Neural cell (in vitro differentiated cells): ENCODE measurements at regions not wholly inside any gene's neighbourhood (a gene's known extent, or its start where the extent isn't known, plus 50 kb on each side); places are given as distances from the start of the nearest gene placed in this dataset.

Source experiments
- EP300 ChIP-seq: fragments of 450-650 bp; conservative IDR thresholded peaks from 2 replicates; pipeline ENCODE4 v1.6.1; 2014; ENCODE audit warnings: antibody characterized with exemption, mild to moderate bottlenecking, moderate library complexity; ENCODE audit not compliant: poor library complexity, severe bottlenecking
- EZH2 ChIP-seq: fragments of 200-600, 300-800 bp; shearing (Covaris generic), sonication (generic); IDR thresholded peaks from 2 replicates; pipeline ENCODE4 v1.6.1; 2014; ENCODE audit warnings: antibody characterized with exemption, low read length, borderline replicate concordance, mild to moderate bottlenecking; ENCODE audit not compliant: insufficient read depth, poor library complexity, severe bottlenecking
- POLR2AphosphoS5 ChIP-seq: IDR thresholded peaks from 2 replicates; pipeline ENCODE4 v1.6.1; 2012
- RAD21 ChIP-seq: fragments of 450-650 bp; conservative IDR thresholded peaks from 2 replicates; pipeline ENCODE4 v1.6.1; 2014; ENCODE audit warnings: antibody characterized with exemption, mild to moderate bottlenecking, moderate library complexity
- SMC3 ChIP-seq: fragments of 450-650 bp; conservative IDR thresholded peaks from 2 replicates; pipeline ENCODE4 v1.6.1; 2014; ENCODE audit warnings: antibody characterized with exemption, mild to moderate bottlenecking, moderate library complexity; ENCODE audit not compliant: poor library complexity
- TF ChIP-seq, protein P1 (sequence below): fragments of 450-650 bp; IDR thresholded peaks from 2 replicates; pipeline ENCODE4 v1.5.1; 2014; ENCODE audit warnings: antibody characterized with exemption, mild to moderate bottlenecking, moderate library complexity; ENCODE audit not compliant: poor library complexity, severe bottlenecking

DNA sequence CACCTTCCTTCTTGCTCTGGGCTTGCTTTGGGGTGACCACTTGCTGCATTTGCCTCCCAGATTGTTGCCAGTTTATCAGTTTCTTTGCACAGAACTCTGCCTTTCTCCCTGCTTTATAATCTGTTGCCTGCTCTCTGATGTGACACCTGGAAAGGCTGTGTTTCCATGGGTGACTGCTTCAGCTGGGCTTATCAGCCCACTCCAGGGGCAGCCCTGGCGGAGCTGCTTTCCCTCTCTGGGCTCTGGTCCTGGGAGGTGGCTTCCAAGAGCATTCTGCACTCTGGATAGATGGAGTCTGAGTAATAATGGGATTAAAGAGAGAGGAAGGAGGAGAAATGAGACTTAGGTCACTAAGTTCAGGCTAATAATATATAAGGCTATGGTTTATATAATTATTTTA, 352.7 kb downstream of the TSN start:
- TF ChIP-seq, protein P1, sequence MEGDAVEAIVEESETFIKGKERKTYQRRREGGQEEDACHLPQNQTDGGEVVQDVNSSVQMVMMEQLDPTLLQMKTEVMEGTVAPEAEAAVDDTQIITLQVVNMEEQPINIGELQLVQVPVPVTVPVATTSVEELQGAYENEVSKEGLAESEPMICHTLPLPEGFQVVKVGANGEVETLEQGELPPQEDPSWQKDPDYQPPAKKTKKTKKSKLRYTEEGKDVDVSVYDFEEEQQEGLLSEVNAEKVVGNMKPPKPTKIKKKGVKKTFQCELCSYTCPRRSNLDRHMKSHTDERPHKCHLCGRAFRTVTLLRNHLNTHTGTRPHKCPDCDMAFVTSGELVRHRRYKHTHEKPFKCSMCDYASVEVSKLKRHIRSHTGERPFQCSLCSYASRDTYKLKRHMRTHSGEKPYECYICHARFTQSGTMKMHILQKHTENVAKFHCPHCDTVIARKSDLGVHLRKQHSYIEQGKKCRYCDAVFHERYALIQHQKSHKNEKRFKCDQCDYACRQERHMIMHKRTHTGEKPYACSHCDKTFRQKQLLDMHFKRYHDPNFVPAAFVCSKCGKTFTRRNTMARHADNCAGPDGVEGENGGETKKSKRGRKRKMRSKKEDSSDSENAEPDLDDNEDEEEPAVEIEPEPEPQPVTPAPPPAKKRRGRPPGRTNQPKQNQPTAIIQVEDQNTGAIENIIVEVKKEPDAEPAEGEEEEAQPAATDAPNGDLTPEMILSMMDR, result no peak
- TF ChIP-seq POLR2AphosphoS5, result no peak
- no peak for TF ChIP-seq EP300
- TF ChIP-seq RAD21, result no peak
- TF ChIP-seq EZH2, result no peak
- no peak for TF ChIP-seq SMC3
